Breast epithelium (tissue), 3 donors: ENCODE measurements at regions not wholly inside any gene's neighbourhood (a gene's known extent, or its start where the extent isn't known, plus 50 kb on each side); places are given as distances from the start of the nearest gene placed in this dataset.

Source experiments
- CTCF ChIP-seq, 3 donors: fragments of 450-650 bp; IDR thresholded peaks; one replicate each; pipeline ENCODE4 v1.5.1; 2016 to 2017; ENCODE audit warnings: antibody characterized with exemption in 3 of 3, mild to moderate bottlenecking in 3 of 3, moderate library complexity in 3 of 3
- POLR2AphosphoS5 ChIP-seq, 3 donors: sonication (generic); formaldehyde crosslinking; IDR thresholded peaks; one replicate each; pipeline ENCODE4 v1.6.1; 2017; ENCODE audit warnings: antibody characterized with exemption in 3 of 3

- no peak for TF ChIP-seq POLR2AphosphoS5 (IDR thresholded peaks at IDR 0.05)
- no peak for TF ChIP-seq CTCF (IDR thresholded peaks at IDR 0.05)
These were observed 937.7 kb downstream of the CDH11 start for GRCh38 chr16:64184156-64184555.
